H1 (cell line): ENCODE measurements at regions not wholly inside any gene's neighbourhood (a gene's known extent, or its start where the extent isn't known, plus 50 kb on each side); places are given as distances from the start of the nearest gene placed in this dataset.

Source experiments
- CBX5 ChIP-seq: fragments of 300-800, 300-1000 bp; sonication (generic); IDR thresholded peaks from 2 replicates; pipeline ENCODE4 v1.7.1; 2016; ENCODE audit warnings: antibody characterized with exemption, low read length, low read depth
- CHD1 ChIP-seq: IDR thresholded peaks from 2 replicates; pipeline ENCODE4 v1.6.1; 2012; ENCODE audit warnings: low read depth, low read length, improper control_type of control experiment
- JUND ChIP-seq: IDR thresholded peaks from 2 replicates; pipeline ENCODE4 v1.6.1; 2011; ENCODE audit warnings: mild to moderate bottlenecking, improper control_type of control experiment, low read length
- NRF1 ChIP-seq: IDR thresholded peaks from 2 replicates; pipeline ENCODE4 v1.6.1; 2011; ENCODE audit warnings: mild to moderate bottlenecking, low read depth, low read length, improper control_type of control experiment
- PHF8 ChIP-seq: fragments of 200-600 bp; sonication (generic); conservative IDR thresholded peaks from 2 replicates; pipeline ENCODE4 v1.7.1; 2012; ENCODE audit warnings: low read depth, mild to moderate bottlenecking, inconsistent platforms, low read length, moderate library complexity
- POLR2A ChIP-seq, 2 experiments: IDR thresholded peaks; 1 replicate in 1 of 2; 2 replicates in 1 of 2; pipeline ENCODE4 v1.6.1; 2011; ENCODE audit warnings: low read depth in 2 of 2, low read length in 2 of 2, mild to moderate bottlenecking in 2 of 2; ENCODE audit errors: control extremely low read depth in 1 of 2
- POLR2AphosphoS5 ChIP-seq: IDR thresholded peaks from 2 replicates; pipeline ENCODE4 v1.6.1; 2011; ENCODE audit warnings: low read depth, low read length
- RAD21 ChIP-seq, 2 experiments: IDR thresholded peaks in 1 of 2; conservative IDR thresholded peaks in 1 of 2; 2 replicates each; pipeline ENCODE4 v1.6.1; 2011; ENCODE audit warnings: low read depth in 2 of 2, low read length in 2 of 2, improper control_type of control experiment in 1 of 2, inconsistent platforms in 1 of 2, mild to moderate bottlenecking in 1 of 2, moderate library complexity in 1 of 2
- SIN3A ChIP-seq, 2 experiments: IDR thresholded peaks in 1 of 2; conservative IDR thresholded peaks in 1 of 2; 2 replicates each; pipeline ENCODE4 v1.6.1; 2011 to 2012; ENCODE audit warnings: low read length in 2 of 2, improper control_type of control experiment in 1 of 2, low read depth in 1 of 2, mild to moderate bottlenecking in 1 of 2
- YY1 ChIP-seq: IDR thresholded peaks from 2 replicates; pipeline ENCODE4 v1.6.1; 2011; ENCODE audit warnings: low read depth, mild to moderate bottlenecking, low read length
- TF ChIP-seq, protein P1 (sequence below), 3 experiments: IDR thresholded peaks; 1 replicate in 2 of 3; 2 replicates in 1 of 3; pipeline versions ENCODE4 v1.5.1 to v1.6.1; 2011; ENCODE audit warnings: low read length in 3 of 3, mild to moderate bottlenecking in 3 of 3, inconsistent platforms in 2 of 3, low read depth in 1 of 3, moderate library complexity in 1 of 3; ENCODE audit not compliant: insufficient read depth in 1 of 3; ENCODE audit errors: control extremely low read depth in 1 of 3
- TF ChIP-seq, protein P2 (sequence below): IDR thresholded peaks from 2 replicates; pipeline ENCODE4 v1.6.1; 2012; ENCODE audit warnings: low read length, inconsistent platforms

DNA sequence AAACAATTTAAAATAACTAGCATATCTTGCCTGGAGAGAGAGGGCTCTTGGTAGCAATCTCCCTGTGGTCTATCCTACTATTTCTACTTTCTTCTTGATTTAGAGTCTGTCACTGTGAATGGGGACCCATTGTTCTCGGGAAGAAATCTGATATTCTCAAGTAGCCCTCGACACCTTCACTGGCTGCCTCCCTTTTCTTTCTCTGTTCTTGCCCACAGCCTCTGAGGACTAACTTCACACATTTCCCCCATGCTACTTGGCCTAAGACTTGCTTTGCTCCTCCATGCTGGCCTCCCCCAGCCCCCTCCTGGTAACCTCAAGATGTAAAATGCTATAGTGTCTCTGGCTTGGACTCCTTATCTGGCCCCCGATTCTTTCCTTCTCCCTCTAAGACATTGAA, 58.8 kb upstream of the NT5C1B start:
- TF ChIP-seq, protein P1, sequence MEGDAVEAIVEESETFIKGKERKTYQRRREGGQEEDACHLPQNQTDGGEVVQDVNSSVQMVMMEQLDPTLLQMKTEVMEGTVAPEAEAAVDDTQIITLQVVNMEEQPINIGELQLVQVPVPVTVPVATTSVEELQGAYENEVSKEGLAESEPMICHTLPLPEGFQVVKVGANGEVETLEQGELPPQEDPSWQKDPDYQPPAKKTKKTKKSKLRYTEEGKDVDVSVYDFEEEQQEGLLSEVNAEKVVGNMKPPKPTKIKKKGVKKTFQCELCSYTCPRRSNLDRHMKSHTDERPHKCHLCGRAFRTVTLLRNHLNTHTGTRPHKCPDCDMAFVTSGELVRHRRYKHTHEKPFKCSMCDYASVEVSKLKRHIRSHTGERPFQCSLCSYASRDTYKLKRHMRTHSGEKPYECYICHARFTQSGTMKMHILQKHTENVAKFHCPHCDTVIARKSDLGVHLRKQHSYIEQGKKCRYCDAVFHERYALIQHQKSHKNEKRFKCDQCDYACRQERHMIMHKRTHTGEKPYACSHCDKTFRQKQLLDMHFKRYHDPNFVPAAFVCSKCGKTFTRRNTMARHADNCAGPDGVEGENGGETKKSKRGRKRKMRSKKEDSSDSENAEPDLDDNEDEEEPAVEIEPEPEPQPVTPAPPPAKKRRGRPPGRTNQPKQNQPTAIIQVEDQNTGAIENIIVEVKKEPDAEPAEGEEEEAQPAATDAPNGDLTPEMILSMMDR (IDR thresholded peaks at IDR 0.05; ENCODE audit: control extremely low read depth in 1 of 3, insufficient read depth in 1 of 3, low read depth in 1 of 3, low read length in 3 of 3), result no peak
- TF ChIP-seq NRF1 (no peak), CHD1 (no peak), SIN3A (conservative IDR thresholded peaks at IDR 0.05 in 1 of 2, IDR thresholded peaks at IDR 0.05 in 1 of 2; ENCODE audit: low read depth in 1 of 2, low read length in 2 of 2) (no peak), PHF8 (no peak), JUND (no peak), POLR2AphosphoS5 (no peak), POLR2A (IDR thresholded peaks at IDR 0.05; ENCODE audit: control extremely low read depth in 1 of 2, low read depth in 2 of 2, low read length in 2 of 2) (no peak), CBX5 (no peak), RAD21 (IDR thresholded peaks at IDR 0.05 in 1 of 2, conservative IDR thresholded peaks at IDR 0.05 in 1 of 2; ENCODE audit: low read depth in 2 of 2, low read length in 2 of 2) (no peak), YY1 (no peak)
- TF ChIP-seq, protein P2, sequence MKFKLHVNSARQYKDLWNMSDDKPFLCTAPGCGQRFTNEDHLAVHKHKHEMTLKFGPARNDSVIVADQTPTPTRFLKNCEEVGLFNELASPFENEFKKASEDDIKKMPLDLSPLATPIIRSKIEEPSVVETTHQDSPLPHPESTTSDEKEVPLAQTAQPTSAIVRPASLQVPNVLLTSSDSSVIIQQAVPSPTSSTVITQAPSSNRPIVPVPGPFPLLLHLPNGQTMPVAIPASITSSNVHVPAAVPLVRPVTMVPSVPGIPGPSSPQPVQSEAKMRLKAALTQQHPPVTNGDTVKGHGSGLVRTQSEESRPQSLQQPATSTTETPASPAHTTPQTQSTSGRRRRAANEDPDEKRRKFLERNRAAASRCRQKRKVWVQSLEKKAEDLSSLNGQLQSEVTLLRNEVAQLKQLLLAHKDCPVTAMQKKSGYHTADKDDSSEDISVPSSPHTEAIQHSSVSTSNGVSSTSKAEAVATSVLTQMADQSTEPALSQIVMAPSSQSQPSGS, result no peak
